ENCODE measurements at regions not wholly inside any gene's neighbourhood (a gene's known extent, or its start where the extent isn't known, plus 50 kb on each side); places are given as distances from the start of the nearest gene placed in this dataset.

DNA sequence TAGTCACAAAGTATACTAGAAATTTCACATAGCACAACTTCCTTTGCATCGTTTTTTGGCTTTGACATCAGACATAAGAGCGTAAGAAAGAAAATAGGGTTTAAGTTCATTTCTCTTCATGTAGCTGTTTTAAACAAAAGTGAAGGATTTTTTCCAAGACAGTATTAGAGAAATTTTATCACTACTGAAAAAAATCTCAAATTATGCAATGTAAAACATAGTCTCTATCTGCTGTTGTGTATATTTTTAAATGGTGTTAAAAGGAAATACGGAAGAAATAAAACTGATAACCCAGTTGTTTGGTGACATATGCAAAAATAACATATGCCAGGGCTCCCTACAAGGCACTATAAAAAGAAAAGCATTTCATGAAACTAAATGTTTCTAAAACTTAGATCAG lies 1449.4 kb downstream of the LRRC4C start:
- H3K36me3 ChIP-seq: no peaks in the 10 kb centered on the region
- no peaks in the 10 kb centered on the region for H3K9me3 ChIP-seq
- no peak overlapping the region for H3K4me3 ChIP-seq
- no peaks in the 10 kb centered on the region for H3K4me1 ChIP-seq
- no peaks in the 10 kb centered on the region for H3K27me3 ChIP-seq
- no peak for DNase-seq (ENCODE audit: extremely low spot score in 2 of 2)
- TF ChIP-seq POLR2AphosphoS5 (IDR thresholded peaks at IDR 0.05; ENCODE audit: insufficient read depth in 1 of 2, low read depth in 1 of 2): no peak
- TF ChIP-seq, protein P1, sequence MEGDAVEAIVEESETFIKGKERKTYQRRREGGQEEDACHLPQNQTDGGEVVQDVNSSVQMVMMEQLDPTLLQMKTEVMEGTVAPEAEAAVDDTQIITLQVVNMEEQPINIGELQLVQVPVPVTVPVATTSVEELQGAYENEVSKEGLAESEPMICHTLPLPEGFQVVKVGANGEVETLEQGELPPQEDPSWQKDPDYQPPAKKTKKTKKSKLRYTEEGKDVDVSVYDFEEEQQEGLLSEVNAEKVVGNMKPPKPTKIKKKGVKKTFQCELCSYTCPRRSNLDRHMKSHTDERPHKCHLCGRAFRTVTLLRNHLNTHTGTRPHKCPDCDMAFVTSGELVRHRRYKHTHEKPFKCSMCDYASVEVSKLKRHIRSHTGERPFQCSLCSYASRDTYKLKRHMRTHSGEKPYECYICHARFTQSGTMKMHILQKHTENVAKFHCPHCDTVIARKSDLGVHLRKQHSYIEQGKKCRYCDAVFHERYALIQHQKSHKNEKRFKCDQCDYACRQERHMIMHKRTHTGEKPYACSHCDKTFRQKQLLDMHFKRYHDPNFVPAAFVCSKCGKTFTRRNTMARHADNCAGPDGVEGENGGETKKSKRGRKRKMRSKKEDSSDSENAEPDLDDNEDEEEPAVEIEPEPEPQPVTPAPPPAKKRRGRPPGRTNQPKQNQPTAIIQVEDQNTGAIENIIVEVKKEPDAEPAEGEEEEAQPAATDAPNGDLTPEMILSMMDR (IDR thresholded peaks at IDR 0.05): no peak
- no peak for TF ChIP-seq POLR2A (IDR thresholded peaks at IDR 0.05)
- H3K27ac ChIP-seq: no peak overlapping the region
- intact Hi-C loops (cut with DNase I): no loop called here

DNA sequence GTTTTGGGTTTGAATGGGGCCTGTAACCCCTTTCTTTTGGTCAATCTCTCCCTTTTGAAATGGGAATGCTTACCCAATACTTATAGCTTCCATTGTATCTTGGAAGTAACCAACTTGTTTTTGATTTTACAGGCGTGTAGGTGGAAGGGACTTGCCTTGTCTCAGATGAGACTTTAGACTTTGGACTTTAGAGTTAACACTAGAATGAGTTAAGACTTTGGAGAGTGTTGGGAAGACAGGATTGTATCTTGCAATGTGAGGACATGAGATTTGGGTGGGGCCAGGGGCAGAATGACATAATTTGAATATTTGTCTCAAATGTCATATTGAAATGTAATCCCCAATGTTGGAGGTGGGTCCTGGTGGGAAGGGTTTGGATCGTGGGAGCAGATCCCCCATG lies 1466.9 kb downstream of the LRRC4C start:
- no peak overlapping the region for H3K27ac ChIP-seq
- intact Hi-C loops (cut with DNase I): no loop called here
- H3K4me3 ChIP-seq: no peak overlapping the region
- DNase-seq (ENCODE audit: extremely low spot score in 2 of 2): no peak
- TF ChIP-seq POLR2A (IDR thresholded peaks at IDR 0.05) (no peak), POLR2AphosphoS5 (IDR thresholded peaks at IDR 0.05; ENCODE audit: insufficient read depth in 1 of 2, low read depth in 1 of 2) (no peak)
- TF ChIP-seq, protein P1 (IDR thresholded peaks at IDR 0.05): no peak
- no peaks in the 10 kb centered on the region for H3K4me1 ChIP-seq
- no peaks in the 10 kb centered on the region for H3K36me3 ChIP-seq
- no peaks in the 10 kb centered on the region for H3K9me3 ChIP-seq
- H3K27me3 ChIP-seq: no peaks in the 10 kb centered on the region

DNA sequence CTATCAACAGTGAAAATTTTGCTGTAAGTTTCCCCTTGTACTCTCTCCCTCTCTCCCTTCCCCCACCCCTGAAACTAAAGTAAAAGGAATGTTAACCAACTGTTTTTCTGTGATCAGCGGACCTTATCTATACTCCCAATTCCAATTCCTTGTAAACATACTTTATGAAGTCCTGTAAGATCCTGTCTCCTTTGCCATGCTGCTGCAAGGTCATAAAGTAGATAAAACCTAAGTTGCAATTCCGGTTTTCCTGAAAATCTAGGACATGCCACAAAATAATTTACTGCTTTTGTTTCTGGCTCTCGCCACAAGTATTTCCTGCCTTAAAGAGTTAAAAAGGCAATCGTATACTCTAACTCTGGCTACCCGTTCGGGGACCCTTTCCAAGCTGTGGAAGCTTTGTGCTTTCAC lies 1469.0 kb downstream of the LRRC4C start:
- Histone ChIP-seq H3K36me3 (no peaks in the 10 kb centered on the region), H3K4me3 (no peak overlapping the region), H3K27ac (no peak overlapping the region), H3K4me1 (no peaks in the 10 kb centered on the region), H3K27me3 (no peaks in the 10 kb centered on the region), H3K9me3 (no peaks in the 10 kb centered on the region)
- intact Hi-C loops (cut with DNase I): no loop called here
- TF ChIP-seq, protein P1 (IDR thresholded peaks at IDR 0.05): no peak
- TF ChIP-seq POLR2AphosphoS5 (IDR thresholded peaks at IDR 0.05; ENCODE audit: insufficient read depth in 1 of 2, low read depth in 1 of 2) (no peak), POLR2A (IDR thresholded peaks at IDR 0.05) (no peak)
- no peak for DNase-seq (ENCODE audit: extremely low spot score in 2 of 2)

DNA sequence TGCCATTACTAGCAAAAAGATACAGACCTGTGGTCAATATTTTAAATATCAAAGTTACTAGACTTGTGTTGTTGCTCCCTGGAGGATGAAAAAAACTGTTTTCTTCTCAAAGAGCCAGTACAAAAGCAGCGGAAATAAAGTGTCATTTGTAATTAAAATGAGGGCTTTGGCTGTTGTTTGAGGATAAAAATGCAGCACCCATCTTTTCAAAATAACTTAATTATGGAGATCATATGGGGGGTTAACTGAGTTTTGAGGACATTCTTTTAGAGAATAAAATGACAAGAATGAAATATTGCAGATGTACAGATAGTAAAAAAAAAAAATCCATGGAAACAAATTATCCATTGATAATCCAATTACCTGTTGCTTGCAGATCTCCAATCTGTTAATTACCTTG lies 1484.4 kb downstream of the LRRC4C start:
- Histone ChIP-seq H3K9me3 (no peaks in the 10 kb centered on the region), H3K36me3 (no peaks in the 10 kb centered on the region), H3K4me3 (no peak overlapping the region), H3K4me1 (no peaks in the 10 kb centered on the region), H3K27me3 (no peaks in the 10 kb centered on the region), H3K27ac (no peak overlapping the region)
- intact Hi-C loops (cut with DNase I): no loop called here
- TF ChIP-seq, protein P1 (IDR thresholded peaks at IDR 0.05): no peak
- DNase-seq (ENCODE audit: extremely low spot score in 2 of 2): no peak

DNA sequence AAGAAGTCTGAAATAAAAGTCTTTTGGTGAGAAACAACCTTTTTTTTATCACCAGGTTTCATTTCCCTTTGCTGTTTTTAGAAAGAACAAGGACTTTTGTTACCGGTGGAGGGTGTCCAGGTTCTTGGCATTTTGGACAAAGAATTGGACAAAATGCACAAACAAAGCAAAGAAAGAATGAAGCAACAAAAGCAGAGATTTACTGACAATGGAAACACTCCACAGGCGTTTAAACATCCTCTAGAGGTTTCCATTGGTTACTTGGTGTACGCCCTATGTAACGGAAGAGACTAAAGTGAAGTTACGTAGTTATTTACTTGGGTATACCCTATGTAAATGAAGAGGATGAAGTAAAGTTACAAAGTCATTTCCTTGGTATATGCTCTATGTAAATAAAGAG lies 1487.0 kb downstream of the LRRC4C start:
- no peak for TF ChIP-seq POLR2A (IDR thresholded peaks at IDR 0.05)
- TF ChIP-seq, protein P1 (IDR thresholded peaks at IDR 0.05): no peak
- no peaks in the 10 kb centered on the region for H3K36me3 ChIP-seq
- H3K4me3 ChIP-seq: no peak overlapping the region
- no peaks in the 10 kb centered on the region for H3K4me1 ChIP-seq
- DNase-seq (ENCODE audit: extremely low spot score in 2 of 2): no peak
- no peaks in the 10 kb centered on the region for H3K27me3 ChIP-seq
- no peak overlapping the region for H3K27ac ChIP-seq
- H3K9me3 ChIP-seq: no peaks in the 10 kb centered on the region
- intact Hi-C loops (cut with DNase I): no loop called here
